Chondrocyte (in vitro differentiated cells): ENCODE measurements at regions not wholly inside any gene's neighbourhood (a gene's known extent, or its start where the extent isn't known, plus 50 kb on each side); places are given as distances from the start of the nearest gene placed in this dataset.

Experiments
- DNase-seq: peaks from one replicate; pipeline ENCODE4 v3.0.0; 2021; ENCODE audit warnings: mixed read lengths, low spot score
- H3K27ac Mint-ChIP-seq: one replicate; pipeline ENCODE4 v1.8.0; 2021; ENCODE audit warnings: mild to moderate bottlenecking, moderate library complexity, mixed read lengths; ENCODE audit not compliant: unreplicated experiment
- H3K27me3 Mint-ChIP-seq: 2 replicates; pipeline ENCODE4 v1.8.0; 2021; ENCODE audit warnings: low read depth, mixed read lengths
- H3K36me3 Mint-ChIP-seq: 2 replicates; pipeline ENCODE4 v1.8.0; 2021; ENCODE audit warnings: low read depth, mixed read lengths
- H3K4me1 Mint-ChIP-seq: 2 replicates; pipeline ENCODE4 v1.8.0; 2021; ENCODE audit warnings: low read depth, mild to moderate bottlenecking, mixed read lengths
- H3K4me3 Mint-ChIP-seq: one replicate; pipeline ENCODE4 v1.8.0; 2021; ENCODE audit warnings: mild to moderate bottlenecking, moderate library complexity, mixed read lengths; ENCODE audit not compliant: unreplicated experiment
- H3K9me3 Mint-ChIP-seq: 2 replicates; pipeline ENCODE4 v1.8.0; 2021; ENCODE audit warnings: low read depth, mixed read lengths
- TF ChIP-seq, protein P1 (sequence below): fragments of 200-600 bp; sonication (generic); IDR thresholded peaks from 2 replicates; pipeline ENCODE4 v1.5.0; 2021; ENCODE audit warnings: antibody characterized with exemption, mild to moderate bottlenecking, moderate library complexity

- no peak overlapping the region for H3K27ac Mint-ChIP-seq
- H3K9me3 Mint-ChIP-seq: peaks cover 2% of the 10 kb centered on the region
- H3K4me1 Mint-ChIP-seq: no peaks in the 10 kb centered on the region
- no peaks in the 10 kb centered on the region for H3K36me3 Mint-ChIP-seq
- no peak for DNase-seq
- TF ChIP-seq, protein P1, sequence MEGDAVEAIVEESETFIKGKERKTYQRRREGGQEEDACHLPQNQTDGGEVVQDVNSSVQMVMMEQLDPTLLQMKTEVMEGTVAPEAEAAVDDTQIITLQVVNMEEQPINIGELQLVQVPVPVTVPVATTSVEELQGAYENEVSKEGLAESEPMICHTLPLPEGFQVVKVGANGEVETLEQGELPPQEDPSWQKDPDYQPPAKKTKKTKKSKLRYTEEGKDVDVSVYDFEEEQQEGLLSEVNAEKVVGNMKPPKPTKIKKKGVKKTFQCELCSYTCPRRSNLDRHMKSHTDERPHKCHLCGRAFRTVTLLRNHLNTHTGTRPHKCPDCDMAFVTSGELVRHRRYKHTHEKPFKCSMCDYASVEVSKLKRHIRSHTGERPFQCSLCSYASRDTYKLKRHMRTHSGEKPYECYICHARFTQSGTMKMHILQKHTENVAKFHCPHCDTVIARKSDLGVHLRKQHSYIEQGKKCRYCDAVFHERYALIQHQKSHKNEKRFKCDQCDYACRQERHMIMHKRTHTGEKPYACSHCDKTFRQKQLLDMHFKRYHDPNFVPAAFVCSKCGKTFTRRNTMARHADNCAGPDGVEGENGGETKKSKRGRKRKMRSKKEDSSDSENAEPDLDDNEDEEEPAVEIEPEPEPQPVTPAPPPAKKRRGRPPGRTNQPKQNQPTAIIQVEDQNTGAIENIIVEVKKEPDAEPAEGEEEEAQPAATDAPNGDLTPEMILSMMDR: no peak
- no peak overlapping the region for H3K4me3 Mint-ChIP-seq
- H3K27me3 Mint-ChIP-seq: peaks cover 14% of the 10 kb centered on the region
Measured at GRCh38 chr1:217253351-217253750, 377.5 kb downstream of the GPATCH2 start.

DNA sequence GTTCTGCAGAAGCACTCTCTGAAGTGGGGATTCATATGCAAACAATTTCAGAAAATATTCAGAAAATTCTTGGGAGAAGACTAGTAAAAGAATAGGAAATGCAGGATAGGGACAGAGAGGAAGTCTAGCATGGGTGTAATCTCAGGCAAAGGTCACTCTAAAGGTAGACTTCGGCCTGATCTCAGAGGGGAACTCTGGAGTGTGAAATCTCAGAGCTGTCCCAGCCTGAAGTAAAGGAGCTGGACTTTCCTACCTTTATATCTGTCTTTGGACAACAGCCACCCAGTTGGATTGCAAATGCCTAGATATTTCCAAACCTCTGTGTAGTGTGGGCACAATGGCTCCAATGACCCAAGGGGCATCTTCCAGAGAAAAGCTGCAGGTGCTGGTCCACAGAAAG lies 379.8 kb downstream of the GPATCH2 start:
- no peaks in the 10 kb centered on the region for H3K4me1 Mint-ChIP-seq
- no peaks in the 10 kb centered on the region for H3K36me3 Mint-ChIP-seq
- TF ChIP-seq, protein P1: no peak
- no peak overlapping the region for H3K4me3 Mint-ChIP-seq
- H3K27ac Mint-ChIP-seq: no peak overlapping the region
- H3K9me3 Mint-ChIP-seq: peaks cover 2% of the 10 kb centered on the region
- no peak for DNase-seq
- peaks cover 15% of the 10 kb centered on the region for H3K27me3 Mint-ChIP-seq

GRCh38 chr1:217249857-217250256 lies 381.0 kb downstream of the GPATCH2 start:
- H3K27ac Mint-ChIP-seq: no peak overlapping the region
- H3K27me3 Mint-ChIP-seq: peaks cover 15% of the 10 kb centered on the region
- no peaks in the 10 kb centered on the region for H3K4me1 Mint-ChIP-seq
- no peaks in the 10 kb centered on the region for H3K36me3 Mint-ChIP-seq
- H3K4me3 Mint-ChIP-seq: no peak overlapping the region
- DNase-seq: no peak
- H3K9me3 Mint-ChIP-seq: peaks cover 2% of the 10 kb centered on the region
- TF ChIP-seq, protein P1: no peak

DNA sequence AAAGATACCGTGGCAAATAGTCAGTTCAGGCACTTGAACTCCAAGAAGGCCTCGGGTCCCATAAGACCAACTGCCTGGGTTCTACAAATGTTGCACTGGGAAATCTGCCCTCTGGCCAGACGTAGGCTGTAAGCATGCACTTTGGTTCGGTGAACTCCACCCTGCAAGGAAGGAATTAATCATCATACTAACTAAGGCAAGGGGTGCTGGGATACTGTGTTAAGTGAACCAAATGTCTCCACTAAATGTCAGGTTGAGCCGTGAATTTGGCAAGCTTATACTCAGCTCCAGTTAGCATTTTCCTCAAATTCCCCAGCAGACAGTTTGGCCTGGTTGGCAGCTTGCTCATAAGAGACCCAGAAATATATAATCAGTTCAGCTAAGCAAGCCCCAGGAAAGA lies 385.9 kb downstream of the GPATCH2 start:
- no peak for DNase-seq
- Mint-ChIP-seq H3K9me3 (no peaks in the 10 kb centered on the region), H3K36me3 (no peaks in the 10 kb centered on the region), H3K4me1 (no peaks in the 10 kb centered on the region), H3K27me3 (peaks cover 20% of the 10 kb centered on the region), H3K27ac (no peak overlapping the region), H3K4me3 (no peak overlapping the region)
- TF ChIP-seq, protein P1: no peak

DNA sequence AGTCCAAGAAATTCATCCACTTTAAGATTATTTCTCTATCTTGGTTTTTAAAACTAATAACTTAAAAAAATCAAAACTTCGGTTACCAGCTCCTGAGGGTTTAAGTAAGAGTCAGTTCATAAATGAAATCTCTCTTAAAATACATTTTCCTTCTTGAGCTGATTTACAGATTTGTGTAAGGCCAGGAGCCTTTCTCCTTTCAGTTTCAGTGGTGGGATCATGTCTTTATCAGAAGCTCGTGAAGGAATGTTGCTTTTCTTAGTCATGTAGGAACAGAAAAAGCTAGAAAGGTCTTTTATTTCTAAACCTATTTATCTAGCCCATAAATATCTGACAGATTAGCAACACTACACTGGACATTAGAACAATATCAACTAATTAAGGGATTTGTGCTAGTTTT lies 390.2 kb downstream of the GPATCH2 start:
- H3K4me1 Mint-ChIP-seq: no peaks in the 10 kb centered on the region
- TF ChIP-seq, protein P1: no peak
- no peak overlapping the region for H3K4me3 Mint-ChIP-seq
- no peak overlapping the region for H3K27ac Mint-ChIP-seq
- no peak for DNase-seq
- no peaks in the 10 kb centered on the region for H3K36me3 Mint-ChIP-seq
- peaks cover 20% of the 10 kb centered on the region for H3K27me3 Mint-ChIP-seq
- H3K9me3 Mint-ChIP-seq: peaks cover 3% of the 10 kb centered on the region
